AG08396 (cell line): ENCODE measurements at regions not wholly inside any gene's neighbourhood (a gene's known extent, or its start where the extent isn't known, plus 50 kb on each side); places are given as distances from the start of the nearest gene placed in this dataset.
A peak's percentile ranks its signal among the peaks of the same experiment; 100 is the strongest.
"Not testable (repeated sequence)": the region's sequence is repeated elsewhere in the genome, so short reads cannot be mapped to it uniquely, and the experiment has no call there.

Experiments
- DNase-seq: peaks from one replicate; pipeline ENCODE4 v3.0.0; 2012; ENCODE audit warnings: low spot score, mixed read lengths

DNA sequence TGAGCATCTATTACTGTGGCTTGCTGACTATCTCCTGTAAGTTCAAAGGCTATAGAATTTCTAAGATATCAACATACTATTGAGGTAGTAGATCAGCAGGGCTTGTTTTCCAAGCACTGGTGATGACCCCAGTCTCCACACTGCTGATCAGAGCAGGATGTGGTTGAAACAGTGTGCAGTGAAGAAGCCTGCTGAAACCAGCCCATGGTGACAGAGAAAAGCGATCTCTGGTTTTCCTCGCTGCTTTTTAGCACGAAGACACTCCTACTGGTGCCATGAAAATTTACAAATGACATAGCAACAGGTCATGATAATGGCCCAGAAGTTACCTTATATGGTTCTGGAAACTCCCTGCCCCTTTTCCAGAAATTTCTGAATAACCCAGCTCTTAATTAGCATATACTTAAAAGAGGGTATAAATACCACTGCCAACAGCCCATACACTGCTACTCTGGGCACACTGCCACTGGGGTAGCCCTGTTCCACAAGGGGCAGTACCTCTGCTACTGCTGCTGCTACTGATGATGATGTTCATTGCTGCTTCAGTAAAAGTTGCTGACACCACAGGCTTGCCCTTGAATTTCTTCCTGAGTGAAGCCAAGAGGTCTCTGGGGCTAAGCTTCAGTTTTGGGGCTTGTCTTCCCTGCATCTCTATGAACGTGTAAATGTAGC is 1689.5 kb upstream of the PCDH10 start:
- no peak for DNase-seq

DNA sequence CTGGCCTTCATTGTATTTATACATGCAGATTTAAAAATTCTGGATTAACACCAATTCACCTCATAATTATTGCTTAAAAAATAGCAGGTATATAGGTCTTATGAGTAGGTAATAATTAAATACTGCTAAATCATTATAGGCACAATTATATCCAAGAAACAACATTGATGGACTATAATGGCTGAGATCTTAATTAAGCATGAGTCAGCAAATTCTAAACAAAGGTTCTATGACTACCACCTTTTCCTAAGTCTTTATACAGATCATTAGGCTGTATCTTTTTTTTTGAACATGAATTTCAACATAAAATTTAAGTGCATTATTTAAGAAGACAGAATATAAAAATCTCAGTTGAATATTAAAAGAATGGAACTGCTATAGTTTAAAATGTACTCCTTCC is 1678.7 kb upstream of the PCDH10 start:
- no peak for DNase-seq

DNA sequence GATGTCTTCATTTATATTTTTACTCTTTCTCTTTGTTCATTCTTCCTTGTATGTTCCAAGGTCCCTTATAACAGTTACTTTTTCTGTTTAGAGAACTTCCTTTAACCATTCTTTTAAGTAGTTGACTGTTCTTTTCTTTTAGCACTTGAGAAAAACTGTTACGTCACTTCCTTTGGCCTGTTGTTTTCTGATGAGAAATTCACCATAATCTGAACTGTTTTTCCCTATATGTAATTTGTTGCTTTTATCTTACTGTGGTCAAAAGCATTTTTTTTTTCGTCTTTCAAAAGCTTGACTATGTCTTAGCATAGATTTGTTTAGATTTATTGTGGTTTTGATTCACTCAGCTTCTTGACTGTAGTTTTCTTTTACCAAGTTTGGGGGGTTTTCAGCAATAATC is 1660.3 kb upstream of the PCDH10 start:
- DNase-seq, result no peak

DNA sequence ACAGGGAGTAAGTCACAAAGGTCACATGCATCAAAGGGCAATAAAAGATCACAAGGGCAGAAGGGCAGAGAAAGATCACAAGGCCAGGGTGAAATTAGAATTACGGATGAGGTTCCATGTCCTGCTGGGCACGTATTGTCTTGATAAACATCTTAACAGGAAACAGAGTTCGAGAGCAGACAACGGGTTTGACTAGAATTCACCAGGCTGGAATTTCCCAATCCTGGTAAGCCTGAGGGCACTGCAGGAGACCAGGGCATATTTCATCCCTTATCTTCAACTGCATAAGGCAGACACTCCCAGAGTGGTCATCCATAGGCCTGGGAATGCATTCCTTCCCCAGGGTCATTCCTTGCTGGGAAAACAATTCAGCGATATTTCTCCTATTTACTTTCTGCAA is 1652.9 kb upstream of the PCDH10 start:
- DNase-seq, result not testable (repeated sequence)

DNA sequence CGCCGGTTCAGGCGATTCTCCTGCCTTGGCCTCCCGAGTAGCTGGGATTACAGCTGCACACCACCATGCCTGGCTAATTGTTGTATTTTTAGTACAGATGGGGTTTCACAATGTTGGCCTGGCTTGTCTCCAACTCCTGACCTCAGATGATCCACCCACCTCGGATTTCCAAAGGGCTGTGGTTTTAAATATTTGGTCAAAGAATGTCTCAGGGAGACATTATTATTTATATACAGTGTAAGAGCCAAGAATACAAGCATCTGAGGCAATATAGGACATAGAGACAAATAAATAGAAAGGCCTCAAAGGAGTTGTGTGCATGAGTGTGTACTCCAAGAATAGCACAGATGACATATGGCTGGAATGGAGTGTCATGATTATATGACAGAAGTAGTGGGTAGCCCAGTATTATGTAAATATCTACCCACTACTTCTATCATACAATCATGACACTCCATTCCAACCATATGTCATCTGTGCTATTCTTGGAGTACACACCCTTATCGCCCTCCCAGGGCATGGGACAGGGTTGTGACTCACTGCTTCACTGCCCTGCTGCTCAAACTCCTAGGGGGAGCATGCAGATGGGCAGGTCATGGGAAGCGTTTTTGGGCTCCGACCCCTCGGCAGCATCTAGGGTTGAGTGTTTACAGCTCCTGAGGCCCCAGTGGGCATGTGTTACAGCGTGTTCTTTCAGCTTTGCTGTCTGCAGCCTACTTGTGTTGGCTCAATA is 1649.8 kb upstream of the PCDH10 start:
- peak; percentile 2 for DNase-seq

DNA sequence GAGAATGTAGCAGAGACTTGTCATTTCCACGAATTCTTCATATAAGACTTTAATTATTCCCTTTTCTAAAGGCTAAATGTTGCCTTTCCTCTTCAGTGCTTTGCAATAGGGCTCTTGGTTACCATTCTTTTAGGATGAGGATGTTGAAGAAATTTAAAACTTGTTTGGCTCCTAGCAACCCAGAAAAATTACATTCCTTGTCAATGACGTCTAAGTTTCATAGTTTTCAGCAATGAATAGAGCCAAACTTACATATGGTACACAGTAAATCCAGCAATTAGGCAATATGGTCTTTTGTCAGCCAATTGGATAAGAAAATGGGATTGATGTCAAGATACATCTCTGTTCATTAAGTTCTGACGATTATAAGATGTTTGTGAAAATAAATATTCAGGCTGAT is 1639.6 kb upstream of the PCDH10 start:
- no peak for DNase-seq

DNA sequence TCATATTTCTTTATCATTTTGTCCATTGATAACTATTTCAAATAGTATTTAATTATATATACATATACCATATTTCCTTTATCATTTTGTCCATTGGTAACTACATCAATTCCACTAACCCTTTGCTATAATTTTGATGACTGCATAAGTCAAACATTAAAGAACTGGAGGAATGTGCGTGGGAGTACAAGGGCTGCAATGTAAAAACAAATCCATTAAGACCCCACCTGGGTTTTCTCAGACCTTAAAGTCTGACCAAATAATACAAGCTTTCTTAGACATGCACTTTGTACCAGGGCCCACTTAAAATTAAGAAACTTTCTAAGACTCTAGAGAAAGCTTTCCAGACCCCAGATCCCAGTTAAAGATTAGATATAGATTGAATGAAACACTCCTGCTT is 1622.4 kb upstream of the PCDH10 start:
- DNase-seq, result no peak

DNA sequence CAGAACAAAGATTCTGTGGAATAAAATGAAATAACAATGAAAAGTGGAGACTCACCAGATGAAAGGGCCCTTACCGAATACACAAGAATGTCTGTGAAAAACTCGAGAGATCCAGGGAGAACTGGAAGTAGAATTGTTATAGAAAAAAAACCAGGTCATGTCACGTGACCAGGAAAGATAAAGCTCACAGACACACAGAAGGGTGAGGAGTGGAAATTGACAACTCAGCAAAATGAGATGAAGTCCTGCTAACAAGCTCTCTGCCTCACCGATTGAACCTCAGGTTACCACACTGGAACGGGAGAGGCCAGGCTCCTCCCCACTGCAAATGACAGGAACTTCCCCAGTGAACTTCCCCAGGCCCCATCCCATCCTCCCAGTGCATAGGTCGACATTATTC is 1618.0 kb upstream of the PCDH10 start:
- no peak for DNase-seq

DNA sequence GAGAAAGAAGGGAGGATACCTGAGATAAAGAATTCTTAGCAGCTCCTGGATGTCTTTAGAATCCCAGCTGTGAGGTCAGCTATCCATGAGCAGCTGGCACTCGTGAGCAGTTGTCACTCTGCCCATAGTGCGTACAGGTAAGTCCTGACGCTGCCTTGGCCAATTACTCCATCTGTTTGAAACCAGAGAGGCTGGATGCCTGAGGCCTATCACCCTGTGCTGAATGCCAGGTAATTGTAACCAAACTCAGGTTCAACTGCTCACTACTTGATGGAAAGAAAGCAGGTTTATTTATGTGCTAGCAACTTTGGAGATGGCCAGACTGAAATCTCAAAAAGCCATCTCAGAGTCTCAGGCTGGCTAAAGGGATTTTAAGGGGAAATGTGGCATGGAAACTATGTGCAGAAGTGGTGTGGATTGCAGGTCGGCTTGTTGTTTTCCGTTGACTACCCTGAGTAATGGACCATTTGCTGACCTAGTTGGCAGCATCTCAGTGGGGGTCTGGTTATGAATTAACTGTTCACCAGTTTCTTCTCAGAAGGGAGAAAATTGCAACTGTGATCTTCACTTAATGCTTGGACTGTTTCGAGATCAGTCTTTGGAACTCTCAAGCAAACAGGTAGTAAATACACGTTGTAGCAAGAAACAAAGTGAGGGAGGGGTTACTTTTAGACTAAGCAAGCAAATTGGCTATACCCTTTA is 1614.0 kb upstream of the PCDH10 start:
- no peak for DNase-seq

DNA sequence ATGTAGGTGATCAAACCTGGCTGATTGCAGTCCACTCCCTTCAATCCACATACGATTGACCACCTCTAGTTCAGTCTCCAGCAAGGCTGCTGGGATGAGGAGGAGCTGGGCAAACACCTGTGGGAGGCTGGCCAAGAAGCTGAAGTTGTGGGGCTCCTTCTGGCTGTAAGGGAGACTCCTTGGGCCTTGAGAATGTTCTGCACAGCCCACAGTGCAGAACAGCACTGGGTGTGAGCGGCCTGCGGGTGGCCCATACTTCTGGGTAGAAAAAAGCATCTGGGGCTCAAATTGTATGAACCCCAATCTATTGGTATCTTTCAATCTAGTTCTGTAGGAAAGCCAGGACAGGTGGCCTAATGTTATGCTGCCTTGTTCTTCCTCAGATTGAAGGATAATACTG is 1608.8 kb upstream of the PCDH10 start:
- no peak for DNase-seq

DNA sequence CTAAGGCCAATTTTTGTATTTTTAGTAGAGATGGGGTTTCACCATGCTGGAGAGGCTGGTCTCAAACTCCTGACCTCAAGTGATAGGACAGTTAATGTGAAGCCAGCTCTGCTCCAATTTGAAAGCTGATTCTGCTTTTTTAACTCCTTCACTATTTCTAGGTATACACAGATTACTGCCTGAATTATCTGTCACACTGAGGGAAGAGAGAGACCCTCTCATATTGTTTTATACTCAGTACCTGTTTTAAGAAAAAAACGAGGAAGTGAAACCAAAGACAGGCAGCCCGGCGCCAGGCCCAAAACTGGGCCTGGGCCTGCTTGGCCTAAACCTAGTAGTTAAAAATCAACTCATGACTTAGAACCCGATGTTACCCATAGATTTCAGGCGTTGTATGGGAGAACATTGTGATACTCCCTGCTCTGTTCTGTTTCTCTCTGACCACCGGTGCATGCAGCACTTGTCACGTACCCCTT is 1601.5 kb upstream of the PCDH10 start:
- DNase-seq, result no peak

DNA sequence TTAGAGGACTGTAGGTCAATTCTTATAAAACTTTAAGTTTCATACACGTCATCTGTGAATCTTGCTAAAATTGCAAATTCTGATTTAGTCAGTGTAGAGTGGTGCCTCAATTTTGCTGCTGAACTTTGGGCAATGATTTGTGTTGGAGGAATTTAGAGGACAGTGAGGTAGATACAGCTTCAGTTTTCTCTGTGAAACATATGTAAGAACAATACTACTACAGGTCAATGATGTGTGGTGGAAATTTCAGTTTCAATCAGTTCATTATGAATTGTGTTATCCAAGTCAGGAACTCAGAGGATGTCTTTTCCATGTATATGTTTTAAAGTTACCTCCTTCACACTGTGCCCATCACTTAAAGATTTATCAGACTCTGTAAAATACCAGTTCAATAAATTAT is 1597.8 kb upstream of the PCDH10 start:
- no peak for DNase-seq

DNA sequence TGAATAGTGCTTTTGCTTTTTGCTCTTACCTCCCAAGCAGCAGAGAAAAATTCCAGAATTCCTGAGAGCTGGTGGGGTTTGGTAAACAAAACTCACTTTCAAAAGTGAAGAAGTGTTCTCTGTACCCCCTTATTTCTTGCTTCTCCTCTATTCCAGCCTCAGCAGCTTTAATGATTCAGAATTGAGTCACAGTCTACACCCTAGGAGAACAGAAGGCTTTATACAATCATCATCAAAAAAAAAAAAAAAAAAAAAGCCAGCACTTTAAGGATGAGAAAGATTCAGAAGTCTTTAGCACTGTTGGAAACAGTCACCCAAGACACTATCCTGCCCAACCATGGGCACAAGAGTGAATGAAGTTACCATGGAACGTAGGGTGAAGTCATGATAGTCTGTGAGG is 1583.1 kb upstream of the PCDH10 start:
- no peak for DNase-seq

DNA sequence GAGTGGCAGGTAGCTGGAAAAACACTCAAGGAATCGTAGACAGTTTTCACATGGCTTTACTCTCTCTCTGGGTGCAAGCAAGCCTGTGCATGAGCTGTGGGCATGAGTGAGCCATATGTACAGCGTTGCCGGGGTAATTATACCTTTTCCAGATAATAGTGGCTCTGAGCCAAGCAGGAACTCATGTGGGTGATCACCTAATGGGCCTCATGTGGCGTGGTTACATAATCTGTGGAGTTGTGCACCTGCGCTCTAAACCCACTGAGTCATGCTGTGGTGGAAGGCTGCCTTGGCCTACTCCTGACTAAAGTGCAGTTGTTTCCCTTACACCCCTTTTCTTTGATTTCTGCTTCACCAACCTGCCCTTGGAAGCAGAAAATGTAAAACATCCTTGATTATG is 1564.5 kb upstream of the PCDH10 start:
- DNase-seq, result no peak

DNA sequence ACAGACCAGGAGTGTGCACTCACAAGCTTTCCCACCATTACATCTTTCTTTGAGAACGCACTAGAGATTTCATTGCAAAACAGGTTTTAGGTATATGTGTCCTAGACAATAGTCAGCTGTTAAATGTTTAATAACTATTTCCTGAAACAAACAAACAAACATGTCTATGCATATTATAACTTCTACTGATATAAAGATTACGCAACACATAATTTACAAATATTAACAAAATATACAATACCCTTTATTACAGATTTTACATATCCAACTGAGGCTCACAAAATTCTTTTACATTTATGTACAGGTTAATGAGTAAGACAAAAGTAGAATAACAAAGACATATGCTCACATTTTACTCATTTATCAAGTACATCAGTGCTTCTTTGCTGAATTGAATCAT is 1554.0 kb upstream of the PCDH10 start:
- no peak for DNase-seq

DNA sequence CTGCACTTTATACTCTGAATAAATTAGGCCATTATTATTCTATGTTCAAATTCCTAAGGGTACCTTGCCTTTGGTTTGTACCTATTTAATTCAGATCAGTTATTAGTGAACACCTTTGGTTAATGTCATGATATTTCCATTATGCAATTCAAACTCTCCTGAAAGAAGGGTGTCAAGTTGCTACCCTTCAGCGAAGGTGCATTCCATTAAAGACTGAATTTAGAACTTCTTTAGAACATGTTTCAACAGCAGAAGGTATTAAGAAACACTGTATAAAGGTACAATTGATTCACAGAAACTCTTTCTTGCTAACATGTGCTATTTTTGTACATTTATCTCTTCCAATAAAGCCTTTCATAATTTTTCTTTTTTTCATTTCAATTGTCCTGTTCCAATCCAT is 1545.4 kb upstream of the PCDH10 start:
- no peak for DNase-seq

DNA sequence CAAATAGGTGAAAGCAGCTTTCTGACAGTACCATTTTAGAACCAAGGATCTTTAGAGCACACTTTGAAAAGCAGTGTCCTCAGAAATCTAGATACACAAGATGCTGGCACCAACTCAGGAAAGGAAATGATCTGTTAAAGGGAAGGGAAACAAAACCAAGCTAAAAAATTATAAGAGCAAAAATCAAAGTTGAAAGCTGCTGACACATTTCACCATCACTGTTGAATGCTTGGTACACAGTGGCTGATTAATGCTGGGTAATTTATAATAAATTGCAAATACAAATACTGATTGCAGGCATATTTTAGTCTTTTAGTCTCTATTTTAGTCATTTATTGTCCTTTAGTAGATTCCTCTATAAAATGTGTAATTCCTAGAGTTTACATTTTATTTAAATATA is 1540.1 kb upstream of the PCDH10 start:
- no peak for DNase-seq

DNA sequence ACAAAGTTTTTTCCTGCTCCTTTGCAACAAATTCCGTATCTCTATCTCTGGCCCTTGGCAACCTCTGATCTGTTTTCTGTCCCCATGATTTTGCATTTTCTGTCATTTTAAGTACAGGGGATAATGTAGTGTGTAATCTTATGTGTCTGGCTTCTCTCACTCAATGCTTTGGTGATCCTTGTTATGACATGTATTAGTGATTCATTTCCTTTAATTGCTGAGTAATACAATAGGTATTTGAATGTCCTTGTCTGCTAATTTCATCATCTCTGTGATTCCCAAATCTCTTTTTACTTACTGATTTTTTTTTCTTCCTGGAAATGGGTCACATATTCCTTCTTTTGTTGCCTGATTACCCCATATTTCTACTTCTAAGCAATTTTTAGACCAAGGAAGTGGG is 1538.6 kb upstream of the PCDH10 start:
- peak; percentile 1 for DNase-seq

DNA sequence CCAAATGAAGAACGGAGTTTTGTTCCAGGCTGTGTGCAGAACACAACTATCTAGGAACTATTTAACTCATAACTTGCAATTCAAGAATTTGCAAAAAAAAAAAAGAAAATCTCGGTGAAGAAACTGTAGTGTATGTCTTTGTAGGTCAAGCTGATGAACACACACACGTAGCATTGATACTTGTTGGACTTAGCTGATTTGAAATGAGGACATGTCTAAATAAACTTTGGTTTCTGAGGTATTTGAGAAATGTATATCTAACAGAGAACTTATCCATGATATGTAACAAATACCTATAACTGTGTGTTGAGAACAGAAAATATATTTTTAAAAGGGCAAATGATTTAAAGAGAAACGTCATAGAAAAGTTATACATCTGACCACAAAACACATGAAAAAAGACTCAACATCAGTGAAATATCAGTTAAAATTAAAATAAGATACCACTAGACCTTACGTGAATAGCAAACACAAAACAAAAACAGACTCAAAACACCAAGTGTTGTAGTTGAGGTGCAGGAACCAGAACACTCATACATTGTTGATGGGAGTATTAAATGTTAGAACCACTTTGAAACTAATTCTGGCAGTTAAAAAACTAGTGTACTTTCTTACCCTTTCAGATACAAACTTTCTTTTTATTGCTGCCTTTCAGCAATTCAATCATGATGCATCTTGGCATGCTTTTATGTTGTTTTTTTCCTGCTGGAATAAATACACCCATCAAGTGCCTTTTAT is 1535.8 kb upstream of the PCDH10 start:
- DNase-seq, result no peak

DNA sequence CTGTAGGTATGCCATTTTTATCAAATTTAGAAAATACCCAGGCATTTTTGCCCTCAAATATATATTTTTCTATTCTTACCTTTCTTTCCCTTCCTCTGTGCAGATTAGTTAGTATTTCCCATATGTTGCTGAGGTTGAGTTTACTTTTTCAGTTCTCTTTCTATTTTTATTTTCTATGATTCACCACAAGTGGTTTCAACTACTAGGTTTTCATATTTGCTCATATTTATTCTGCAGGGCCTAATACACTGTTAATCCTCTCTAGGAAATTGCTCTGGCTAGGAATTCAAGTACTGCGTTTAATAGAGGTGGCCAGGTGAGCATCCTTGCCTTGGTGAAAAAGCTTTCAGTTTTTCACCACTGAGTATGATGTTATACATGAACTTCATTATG is 1535.3 kb upstream of the PCDH10 start:
- no peak for DNase-seq

DNA sequence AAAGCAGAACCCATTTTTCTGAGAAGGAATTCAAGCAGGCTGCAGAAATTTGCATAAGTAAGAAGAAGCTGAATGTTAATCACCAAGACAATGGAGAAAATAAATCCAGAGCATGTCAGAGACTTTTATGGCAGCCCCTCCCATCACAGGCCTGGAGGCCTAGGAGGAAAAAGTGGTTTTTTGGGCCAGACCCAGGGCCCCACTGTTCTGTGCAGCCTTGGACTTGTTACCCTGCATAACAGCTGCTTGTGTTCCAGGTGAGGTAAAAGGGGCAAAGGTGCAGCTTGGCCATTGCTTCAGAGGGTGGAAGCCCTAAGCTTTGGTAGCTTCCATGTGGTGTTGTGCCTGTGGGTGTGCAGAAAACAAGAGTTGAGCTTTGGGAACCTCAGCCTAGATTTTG is 1516.2 kb upstream of the PCDH10 start:
- DNase-seq, result no peak

DNA sequence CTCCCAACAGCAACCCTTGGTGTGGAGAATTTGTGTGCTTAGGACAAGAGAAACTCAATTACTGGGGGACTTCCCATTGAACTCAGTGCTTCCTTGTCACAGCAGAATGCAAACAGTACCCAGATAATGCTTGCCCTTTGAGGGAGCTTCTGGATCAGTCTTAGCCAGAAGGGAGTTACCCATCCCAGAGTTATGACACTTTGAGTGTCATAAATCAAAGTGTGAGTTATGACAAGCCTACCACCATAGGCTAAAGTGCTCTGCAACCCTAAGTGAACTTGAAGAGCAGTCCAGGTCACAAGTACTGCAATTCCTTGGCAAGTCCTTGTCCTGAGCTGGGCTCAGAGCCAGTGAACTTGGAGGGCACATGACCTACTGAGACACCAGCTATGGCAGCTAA is 1513.9 kb upstream of the PCDH10 start:
- no peak for DNase-seq

DNA sequence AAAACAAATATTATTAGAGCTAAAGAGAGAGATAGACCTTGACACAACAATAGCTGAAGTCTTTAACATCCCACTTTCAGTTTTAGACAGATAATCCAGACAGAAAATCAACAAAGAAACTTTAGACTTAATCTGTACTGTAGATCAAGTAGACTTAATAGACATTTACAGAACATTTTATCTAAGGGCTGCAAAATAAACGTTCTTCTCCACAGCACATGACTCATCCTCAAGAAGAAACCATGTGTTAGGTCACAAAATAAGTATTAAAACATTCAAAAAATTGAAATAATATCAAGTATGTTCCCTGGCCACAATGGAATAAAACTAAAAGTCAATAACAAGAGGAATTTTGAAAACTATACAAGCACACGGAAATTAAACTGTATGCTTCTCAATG is 1510.3 kb upstream of the PCDH10 start:
- DNase-seq, result no peak
